Nephron (organoid): ENCODE measurements at regions not wholly inside any gene's neighbourhood (a gene's known extent, or its start where the extent isn't known, plus 50 kb on each side); places are given as distances from the start of the nearest gene placed in this dataset.

ENCODE experiments used
- H3K27ac Mint-ChIP-seq, 3 experiments: 2 replicates each; pipeline ENCODE4 v1.8.0; 2020; ENCODE audit warnings: mixed read lengths in 3 of 3, mild to moderate bottlenecking in 2 of 3, moderate library complexity in 1 of 3
- H3K27me3 Mint-ChIP-seq: 2 replicates; pipeline ENCODE4 v1.8.0; 2021; ENCODE audit warnings: low read depth, mild to moderate bottlenecking, moderate library complexity, mixed read lengths
- H3K36me3 Mint-ChIP-seq: 2 replicates; pipeline ENCODE4 v1.8.0; 2020; ENCODE audit warnings: low read depth, mixed read lengths
- H3K4me1 Mint-ChIP-seq: 2 replicates; pipeline ENCODE4 v1.8.0; 2020; ENCODE audit warnings: mixed read lengths
- H3K4me3 Mint-ChIP-seq, 3 experiments: 2 replicates each; pipeline ENCODE4 v1.8.0; 2020; ENCODE audit warnings: mild to moderate bottlenecking in 3 of 3, mixed read lengths in 3 of 3, moderate library complexity in 2 of 3
- H3K9me3 Mint-ChIP-seq: 2 replicates; pipeline ENCODE4 v1.8.0; 2020; ENCODE audit warnings: mixed read lengths
- TF ChIP-seq, protein P1 (sequence below), 3 experiments: fragments of 200-600 bp; sonication (generic); IDR thresholded peaks; one replicate each; pipeline ENCODE4 v1.5.0; 2021; ENCODE audit warnings: antibody characterized with exemption in 3 of 3; ENCODE audit not compliant: unreplicated experiment in 3 of 3

DNA sequence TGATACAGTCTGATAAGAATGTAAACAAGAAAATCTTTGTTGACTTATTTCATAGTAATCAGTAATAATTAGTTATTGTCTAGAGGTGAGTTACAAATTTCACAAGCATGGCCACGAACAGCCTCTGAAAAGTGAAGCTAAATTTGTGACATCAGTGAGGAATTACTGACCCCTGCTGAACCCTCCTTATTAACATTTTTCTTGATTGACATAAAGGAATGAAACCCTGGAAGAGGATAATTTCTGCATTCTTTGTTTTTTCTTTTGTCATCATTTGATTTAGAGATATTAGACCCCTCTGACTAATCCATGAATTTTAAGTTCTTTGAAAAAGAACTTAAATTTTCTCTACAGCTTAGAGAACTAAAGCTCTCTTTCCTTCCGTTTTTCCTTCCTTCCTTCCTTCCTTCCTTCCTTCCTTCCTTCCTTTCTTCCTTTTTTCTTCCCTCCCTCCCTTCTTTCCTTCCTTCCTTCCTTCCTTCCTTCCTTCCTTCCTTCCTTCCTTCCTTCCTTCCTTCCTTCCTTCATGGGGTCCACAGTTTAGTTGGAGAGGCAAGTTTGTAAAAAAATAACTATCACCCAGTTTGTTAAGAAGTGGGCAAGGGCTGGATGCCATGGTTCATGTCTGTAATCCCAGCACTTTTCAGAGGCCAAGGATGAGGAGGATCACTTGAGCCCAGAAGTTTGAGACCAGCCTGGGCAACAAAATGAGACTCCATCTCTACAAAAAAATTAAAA is 387.0 kb downstream of the MTX2 start:
- peaks cover 5% of the 10 kb centered on the region for H3K27me3 Mint-ChIP-seq
- no peak overlapping the region for H3K4me3 Mint-ChIP-seq
- TF ChIP-seq, protein P1, sequence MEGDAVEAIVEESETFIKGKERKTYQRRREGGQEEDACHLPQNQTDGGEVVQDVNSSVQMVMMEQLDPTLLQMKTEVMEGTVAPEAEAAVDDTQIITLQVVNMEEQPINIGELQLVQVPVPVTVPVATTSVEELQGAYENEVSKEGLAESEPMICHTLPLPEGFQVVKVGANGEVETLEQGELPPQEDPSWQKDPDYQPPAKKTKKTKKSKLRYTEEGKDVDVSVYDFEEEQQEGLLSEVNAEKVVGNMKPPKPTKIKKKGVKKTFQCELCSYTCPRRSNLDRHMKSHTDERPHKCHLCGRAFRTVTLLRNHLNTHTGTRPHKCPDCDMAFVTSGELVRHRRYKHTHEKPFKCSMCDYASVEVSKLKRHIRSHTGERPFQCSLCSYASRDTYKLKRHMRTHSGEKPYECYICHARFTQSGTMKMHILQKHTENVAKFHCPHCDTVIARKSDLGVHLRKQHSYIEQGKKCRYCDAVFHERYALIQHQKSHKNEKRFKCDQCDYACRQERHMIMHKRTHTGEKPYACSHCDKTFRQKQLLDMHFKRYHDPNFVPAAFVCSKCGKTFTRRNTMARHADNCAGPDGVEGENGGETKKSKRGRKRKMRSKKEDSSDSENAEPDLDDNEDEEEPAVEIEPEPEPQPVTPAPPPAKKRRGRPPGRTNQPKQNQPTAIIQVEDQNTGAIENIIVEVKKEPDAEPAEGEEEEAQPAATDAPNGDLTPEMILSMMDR (IDR thresholded peaks at IDR 0.05; ENCODE audit: unreplicated experiment in 3 of 3) = no peak
- H3K27ac Mint-ChIP-seq = peak overlapping the region in 2 of 3 experiments; percentile 18 to 32
- H3K9me3 Mint-ChIP-seq = no peaks in the 10 kb centered on the region
- peaks cover 37% of the 10 kb centered on the region for H3K4me1 Mint-ChIP-seq
- H3K36me3 Mint-ChIP-seq = no peaks in the 10 kb centered on the region

DNA sequence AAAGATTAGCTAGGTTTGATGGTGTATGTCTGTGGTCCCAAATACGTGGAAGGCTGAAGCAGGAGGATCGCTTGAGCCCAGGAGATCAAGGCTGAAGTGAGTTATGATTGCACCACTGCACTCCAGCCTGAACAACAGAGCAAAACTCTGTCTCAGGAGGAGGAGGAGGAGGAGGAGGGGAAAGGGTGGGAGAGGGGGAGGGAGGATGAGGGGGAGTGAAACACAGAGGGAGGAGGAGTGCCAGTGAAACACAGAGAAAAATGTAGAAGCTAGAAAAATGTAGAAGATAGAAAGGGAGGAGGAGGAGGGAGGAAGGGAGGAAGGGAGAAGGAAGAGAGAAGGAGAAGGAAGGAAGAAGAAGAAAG is 387.5 kb downstream of the MTX2 start:
- Mint-ChIP-seq H3K4me1 (peaks cover 37% of the 10 kb centered on the region), H3K27me3 (peaks cover 5% of the 10 kb centered on the region), H3K4me3 (no peak overlapping the region), H3K27ac (peak overlapping the region in 2 of 3 experiments; percentile 18 to 25), H3K9me3 (no peaks in the 10 kb centered on the region), H3K36me3 (no peaks in the 10 kb centered on the region)
- TF ChIP-seq, protein P1 (IDR thresholded peaks at IDR 0.05; ENCODE audit: unreplicated experiment in 3 of 3) = no peak

DNA sequence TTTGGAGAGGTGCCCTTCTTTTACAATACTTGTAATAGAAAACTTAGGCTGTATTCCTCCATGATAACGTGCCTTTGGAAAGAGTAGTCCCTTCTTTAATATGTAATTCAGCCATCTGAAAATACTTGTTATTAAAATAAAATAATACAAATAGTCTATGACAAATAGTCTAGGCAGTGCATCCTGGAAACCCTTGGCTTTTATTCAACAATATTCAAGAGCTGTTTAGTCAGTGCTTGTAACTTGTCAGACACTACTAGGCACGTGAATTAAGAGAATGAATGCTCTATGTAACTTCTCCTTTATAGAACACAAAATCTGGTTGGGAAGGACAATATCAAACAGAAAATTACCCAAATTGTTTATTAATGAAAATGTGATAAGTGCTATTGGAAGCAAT is 388.2 kb downstream of the MTX2 start:
- H3K4me1 Mint-ChIP-seq = peaks cover 37% of the 10 kb centered on the region
- H3K36me3 Mint-ChIP-seq = no peaks in the 10 kb centered on the region
- peak overlapping the region in 2 of 3 experiments; percentile 25 to 57 for H3K27ac Mint-ChIP-seq
- H3K27me3 Mint-ChIP-seq = peaks cover 5% of the 10 kb centered on the region
- no peak overlapping the region for H3K4me3 Mint-ChIP-seq
- TF ChIP-seq, protein P1 (IDR thresholded peaks at IDR 0.05; ENCODE audit: unreplicated experiment in 3 of 3) = no peak
- no peaks in the 10 kb centered on the region for H3K9me3 Mint-ChIP-seq

DNA sequence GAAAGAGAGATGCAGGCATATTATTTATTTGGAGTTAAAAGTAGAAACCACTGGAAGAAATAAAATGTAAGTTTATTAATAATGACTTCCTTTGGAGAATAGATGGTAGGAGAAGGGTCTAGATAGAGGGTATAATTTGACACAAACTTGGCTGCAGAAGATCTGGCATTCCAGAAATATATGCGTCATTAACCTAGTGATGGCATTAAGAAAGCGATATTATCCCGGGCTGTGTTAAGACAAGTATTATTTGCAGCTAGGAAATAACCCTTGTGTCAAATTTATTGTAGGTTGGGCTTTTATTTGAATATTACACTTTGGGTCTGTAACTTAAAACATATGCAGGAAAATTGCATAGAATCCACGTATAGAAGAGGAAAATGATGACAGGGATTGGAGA is 389.5 kb downstream of the MTX2 start:
- TF ChIP-seq, protein P1 (IDR thresholded peaks at IDR 0.05; ENCODE audit: unreplicated experiment in 3 of 3) = no peak
- Mint-ChIP-seq H3K4me1 (peaks cover 37% of the 10 kb centered on the region), H3K9me3 (no peaks in the 10 kb centered on the region), H3K4me3 (no peak overlapping the region), H3K36me3 (no peaks in the 10 kb centered on the region), H3K27ac (peak overlapping the region; percentile 50 to 78 (median 67)), H3K27me3 (peaks cover 5% of the 10 kb centered on the region)

DNA sequence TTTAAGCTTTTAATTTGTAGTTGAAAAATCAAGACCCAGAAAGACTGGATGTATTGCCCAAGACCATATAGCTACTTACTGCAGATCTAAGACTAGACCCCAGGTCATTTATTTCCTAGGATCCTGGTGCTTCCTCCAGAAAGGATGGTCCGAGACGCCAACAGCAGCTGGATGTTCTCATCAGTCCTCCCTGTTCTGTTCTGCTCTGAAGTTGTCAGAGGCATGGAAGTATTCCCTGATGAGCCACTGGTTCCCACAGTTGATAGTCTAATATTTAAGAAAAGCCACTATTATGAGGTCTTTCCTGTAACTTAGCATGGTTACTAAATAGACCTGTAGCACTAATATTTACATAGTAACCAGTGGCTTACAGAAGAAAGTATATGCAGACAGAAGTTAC is 393.5 kb downstream of the MTX2 start:
- Mint-ChIP-seq H3K4me1 (peaks cover 37% of the 10 kb centered on the region), H3K27ac (peak overlapping the region; percentile 67 to 89 (median 68)), H3K4me3 (no peak overlapping the region), H3K27me3 (peaks cover 3% of the 10 kb centered on the region), H3K9me3 (no peaks in the 10 kb centered on the region), H3K36me3 (no peaks in the 10 kb centered on the region)
- TF ChIP-seq, protein P1 (IDR thresholded peaks at IDR 0.05; ENCODE audit: unreplicated experiment in 3 of 3) = no peak

DNA sequence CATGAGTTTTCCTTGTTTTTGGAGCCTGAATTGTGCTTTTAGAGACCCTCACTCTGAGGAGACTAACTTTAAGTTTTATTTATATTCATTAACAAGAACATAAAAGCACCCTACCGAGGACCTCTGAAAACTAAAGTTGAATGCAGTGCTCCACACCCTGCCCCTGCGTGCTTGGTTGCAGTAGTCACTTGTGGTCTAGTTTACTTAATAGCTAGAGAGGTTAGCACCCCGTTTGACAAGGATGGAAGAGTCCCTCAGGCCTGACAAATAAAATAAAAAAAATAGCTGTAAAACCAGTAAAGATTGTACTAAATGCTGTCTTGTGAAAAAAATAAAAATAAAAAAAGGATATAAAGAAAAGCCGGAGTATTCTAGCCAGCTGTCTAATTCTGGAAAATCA is 395.2 kb downstream of the MTX2 start:
- peak overlapping the region in 1 of 3 experiments; percentile 89 for H3K27ac Mint-ChIP-seq

More for the DNA sequence above, 395.2 kb downstream of the MTX2 start:
- no peaks in the 10 kb centered on the region for H3K27me3 Mint-ChIP-seq
- H3K4me1 Mint-ChIP-seq = peaks cover 33% of the 10 kb centered on the region
- no peaks in the 10 kb centered on the region for H3K9me3 Mint-ChIP-seq
- H3K36me3 Mint-ChIP-seq = no peaks in the 10 kb centered on the region
- H3K4me3 Mint-ChIP-seq = no peak overlapping the region
- TF ChIP-seq, protein P1 (IDR thresholded peaks at IDR 0.05; ENCODE audit: unreplicated experiment in 3 of 3) = no peak
